ENCODE measurements at regions not wholly inside any gene's neighbourhood (a gene's known extent, or its start where the extent isn't known, plus 50 kb on each side); places are given as distances from the start of the nearest gene placed in this dataset.
"Not testable (repeated sequence)": the region's sequence is repeated elsewhere in the genome, so short reads cannot be mapped to it uniquely, and the experiment has no call there.

GRCh38 chr9:82456642-82457041 is 468.1 kb downstream of the SPATA31D1 start:
- intact Hi-C loops (cut with DNase I), result no loop called here
- no peak for DNase-seq

GRCh38 chr9:82457298-82457697 is 468.7 kb downstream of the SPATA31D1 start:
- intact Hi-C loops (cut with DNase I), result no loop called here

GRCh38 chr9:82457891-82458290 is 469.3 kb downstream of the SPATA31D1 start:
- DNase-seq, result no peak
- intact Hi-C loops (cut with DNase I), result no loop called here

More at GRCh38 chr9:82457298-82457697, 468.7 kb downstream of the SPATA31D1 start:
- DNase-seq, result no peak

- no peak for DNase-seq
- intact Hi-C loops (cut with DNase I), result no loop called here
Observed at GRCh38 chr9:82458296-82458695, 469.7 kb downstream of the SPATA31D1 start.

GRCh38 chr9:82466616-82467260 is 478.2 kb downstream of the SPATA31D1 start:
- DNase-seq, result no peak
- intact Hi-C loops (cut with DNase I), result no loop called here

- no peak for DNase-seq
- intact Hi-C loops (cut with DNase I), result no loop called here
Observed at GRCh38 chr9:82467436-82467835, 478.9 kb downstream of the SPATA31D1 start.

GRCh38 chr9:82474235-82474634 is 485.7 kb downstream of the SPATA31D1 start:
- intact Hi-C loops (cut with DNase I), result no loop called here
- DNase-seq, result no peak

GRCh38 chr9:82475584-82476301 is 487.2 kb downstream of the SPATA31D1 start:
- intact Hi-C loops (cut with DNase I), result no loop called here
- no peak for DNase-seq

GRCh38 chr9:82480921-82481320 is 492.3 kb downstream of the SPATA31D1 start:
- intact Hi-C loops (cut with DNase I), result no loop called here
- no peak for DNase-seq

- no peak for DNase-seq
- intact Hi-C loops (cut with DNase I), result no loop called here
Observed at GRCh38 chr9:82487935-82488312, 499.4 kb downstream of the SPATA31D1 start.

GRCh38 chr9:82488313-82489200 is 500.0 kb downstream of the SPATA31D1 start:
- intact Hi-C loops (cut with DNase I), result no loop called here
- peak in 1 of 42 donors; percentile 7 for DNase-seq

GRCh38 chr9:82489201-82489821 is 500.7 kb downstream of the SPATA31D1 start:
- intact Hi-C loops (cut with DNase I), result no loop called here
- no peak for DNase-seq

- no peak for DNase-seq
- intact Hi-C loops (cut with DNase I), result no loop called here
Observed at GRCh38 chr9:82490019-82490499, 501.5 kb downstream of the SPATA31D1 start.

GRCh38 chr9:82490821-82491220 is 502.2 kb downstream of the SPATA31D1 start:
- DNase-seq; intact Hi-C loops (cut with DNase I): not testable (repeated sequence)

GRCh38 chr9:82491604-82492003 is 503.0 kb downstream of the SPATA31D1 start:
- intact Hi-C loops (cut with DNase I), result no loop called here
- no peak for DNase-seq

- DNase-seq, result no peak
- intact Hi-C loops (cut with DNase I), result no loop called here
Observed at GRCh38 chr9:82492274-82492673, 503.7 kb downstream of the SPATA31D1 start.

GRCh38 chr9:82495884-82496777 is 507.6 kb downstream of the SPATA31D1 start:
- DNase-seq, result no peak
- intact Hi-C loops (cut with DNase I), result no loop called here

GRCh38 chr9:82498541-82499317 is 510.2 kb downstream of the SPATA31D1 start:
- intact Hi-C loops (cut with DNase I), result no loop called here
- no peak for DNase-seq

Data from head of caudate nucleus (tissue), 42 donors.